ENCODE measurements at regions not wholly inside any gene's neighbourhood (a gene's known extent, or its start where the extent isn't known, plus 50 kb on each side); places are given as distances from the start of the nearest gene placed in this dataset.

DNA sequence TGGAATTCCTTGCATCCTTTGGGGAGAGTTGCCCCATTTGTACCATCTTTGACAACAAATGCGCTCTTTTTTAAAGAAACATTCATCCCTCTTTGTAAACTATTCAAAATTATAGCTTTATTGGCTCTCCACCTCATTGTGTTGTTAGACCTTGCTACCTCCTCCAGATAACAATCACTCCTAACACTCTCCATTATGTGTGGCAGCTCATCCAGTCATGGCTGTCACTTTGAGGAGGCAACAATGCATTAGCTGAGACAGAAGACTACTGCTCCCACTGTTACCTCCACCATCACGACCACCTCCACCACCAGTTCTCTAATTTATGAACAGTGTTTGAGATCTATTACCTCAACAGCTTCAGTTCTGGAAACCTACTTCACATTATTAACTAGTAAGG, 339.1 kb downstream of the FRK start:
- DNase-seq (ENCODE audit: low spot score) = no peak

DNA sequence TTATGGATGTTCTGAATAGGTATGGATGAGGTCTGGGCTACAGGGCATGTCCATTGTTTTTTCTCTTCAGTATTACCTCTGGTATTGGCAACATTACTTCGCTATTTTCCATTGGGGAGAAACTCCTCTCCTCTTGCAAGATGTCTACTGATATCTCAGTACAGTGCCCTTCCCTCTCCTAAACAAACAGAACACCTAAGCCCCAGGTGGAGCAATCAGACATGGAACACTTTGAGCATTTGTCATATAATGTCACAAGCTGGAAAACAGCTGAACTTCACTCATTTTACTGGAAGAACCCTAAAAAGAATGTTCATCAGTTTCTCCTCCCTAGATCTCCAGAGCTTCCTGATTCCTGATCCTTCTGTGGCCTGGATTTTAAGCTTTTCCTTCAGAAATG, 339.8 kb downstream of the FRK start:
- DNase-seq (ENCODE audit: low spot score) = no peak

DNA sequence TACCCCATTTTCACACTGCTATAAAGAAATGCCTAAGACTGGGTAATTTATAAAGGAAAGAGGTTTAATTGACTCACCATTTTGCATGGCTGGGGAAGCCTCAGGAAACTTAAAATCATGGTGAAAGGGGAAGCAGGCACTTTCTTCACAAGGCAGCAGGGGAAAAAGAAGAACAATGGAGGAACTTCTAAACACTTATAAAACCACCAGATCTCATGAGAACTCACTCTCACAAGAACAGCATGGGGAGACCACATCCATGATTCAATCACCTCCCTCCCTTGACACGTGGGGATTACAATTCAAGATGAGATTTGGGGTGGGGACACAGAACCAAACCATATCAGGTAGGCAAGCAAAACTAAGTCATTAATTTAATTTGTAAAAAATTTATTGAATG, 343.2 kb downstream of the FRK start:
- DNase-seq (ENCODE audit: low spot score) = no peak

DNA sequence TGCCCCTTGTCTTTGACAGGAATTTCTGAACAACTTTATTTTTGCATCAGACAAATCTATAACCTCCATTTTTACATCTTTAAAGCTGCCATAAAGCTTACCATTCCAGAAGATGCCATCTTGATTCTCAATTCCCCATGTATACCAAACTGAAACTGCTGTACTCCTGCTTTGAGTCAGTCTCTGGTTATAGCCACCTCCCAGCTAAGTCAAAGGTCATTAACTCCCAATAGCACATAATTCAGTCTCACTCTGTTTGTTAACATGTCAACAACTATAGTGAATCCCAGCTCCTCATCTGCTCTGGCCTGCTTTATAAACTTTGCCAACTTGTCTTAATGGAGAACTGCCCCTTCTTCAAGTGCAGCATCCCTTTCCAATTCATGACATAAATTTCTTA, 343.6 kb downstream of the FRK start:
- DNase-seq (ENCODE audit: low spot score) = no peak

DNA sequence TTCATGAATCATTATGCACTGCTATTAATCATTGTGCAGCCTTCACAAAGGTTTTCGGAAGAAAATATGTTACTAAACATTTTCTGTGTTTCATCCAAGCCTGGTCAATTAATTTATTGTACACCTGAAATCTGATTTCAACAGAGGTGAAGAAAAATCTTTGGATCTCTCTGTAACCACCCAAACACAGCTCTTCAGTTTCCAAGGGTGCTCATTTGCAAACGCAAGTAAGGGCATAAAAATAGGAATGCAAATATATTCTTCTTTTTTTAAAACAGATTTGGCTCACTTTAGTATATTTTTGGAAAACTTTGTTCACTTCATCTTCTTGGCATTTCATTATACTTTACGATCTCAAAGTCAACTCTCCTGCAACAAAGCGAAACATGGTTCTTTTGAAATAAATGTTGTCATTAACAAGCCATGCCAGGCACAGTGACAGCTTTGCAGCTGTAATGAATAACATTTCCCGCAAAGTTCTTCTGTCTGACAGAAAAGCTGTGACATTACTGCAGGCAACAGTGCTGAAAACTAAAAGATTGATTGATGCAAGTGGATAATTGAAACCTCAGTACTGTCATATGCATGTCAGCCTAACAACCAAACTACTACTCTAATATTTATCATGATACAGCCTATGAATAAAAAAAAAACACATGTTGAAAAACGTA, 348.3 kb downstream of the FRK start:
- DNase-seq (ENCODE audit: low spot score) = no peak

DNA sequence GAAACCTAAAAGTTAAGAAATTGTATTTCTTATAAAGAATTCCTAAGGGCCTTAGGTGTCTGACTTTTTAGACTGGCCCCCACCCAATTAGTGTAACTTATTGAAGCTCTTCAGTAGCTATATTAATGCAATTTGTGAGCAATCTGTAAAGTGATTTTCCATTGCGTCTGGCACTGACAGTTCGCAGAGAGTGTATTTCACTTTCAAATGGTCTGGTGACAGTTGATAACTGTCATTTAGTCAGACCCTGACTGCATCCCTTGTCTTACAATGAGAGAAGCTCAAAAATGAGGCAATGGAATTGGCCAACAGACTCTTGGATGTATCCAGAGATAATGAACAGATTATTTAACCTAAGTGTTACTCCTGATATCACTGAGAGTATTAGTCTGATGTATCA, 351.8 kb downstream of the FRK start:
- DNase-seq (ENCODE audit: low spot score) = no peak

DNA sequence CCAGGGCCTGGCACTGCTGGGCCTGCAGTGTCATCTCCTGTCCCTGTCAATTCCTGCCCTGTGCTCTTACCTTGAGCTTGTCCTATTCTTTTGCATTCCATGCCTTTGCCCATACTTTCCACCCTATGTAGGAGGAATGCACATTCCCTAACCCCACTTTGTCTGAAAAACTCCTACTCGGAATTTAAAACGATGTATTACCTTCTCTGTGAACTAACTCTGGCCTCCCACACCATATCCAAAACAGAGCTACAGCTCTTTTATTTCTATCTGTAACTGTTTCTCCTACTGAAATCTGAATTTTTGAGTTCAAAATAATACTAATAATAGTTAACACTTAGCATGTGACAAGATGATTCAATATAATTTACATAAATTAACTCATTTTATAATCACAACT, 353.7 kb downstream of the FRK start:
- no peak for DNase-seq (ENCODE audit: low spot score)

DNA sequence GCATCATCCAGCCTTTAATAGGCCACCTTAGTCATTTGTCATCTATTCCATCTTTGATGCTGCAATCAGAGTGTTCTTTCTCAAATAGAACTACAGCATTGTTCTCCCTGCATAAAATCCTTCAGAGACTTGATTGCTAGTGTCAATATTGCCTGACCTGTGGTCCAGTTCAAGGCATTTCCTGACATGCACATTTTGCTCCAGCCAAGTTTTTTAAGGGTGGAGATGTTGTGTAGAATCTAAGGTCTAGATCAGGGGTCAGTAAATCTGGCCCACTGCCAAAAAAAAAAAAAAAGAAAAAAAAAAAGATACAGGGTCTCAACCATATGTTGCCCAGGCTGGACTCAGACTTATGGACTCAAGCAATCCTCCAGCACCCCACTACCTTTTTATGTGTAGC, 354.4 kb downstream of the FRK start:
- DNase-seq (ENCODE audit: low spot score) = no peak

DNA sequence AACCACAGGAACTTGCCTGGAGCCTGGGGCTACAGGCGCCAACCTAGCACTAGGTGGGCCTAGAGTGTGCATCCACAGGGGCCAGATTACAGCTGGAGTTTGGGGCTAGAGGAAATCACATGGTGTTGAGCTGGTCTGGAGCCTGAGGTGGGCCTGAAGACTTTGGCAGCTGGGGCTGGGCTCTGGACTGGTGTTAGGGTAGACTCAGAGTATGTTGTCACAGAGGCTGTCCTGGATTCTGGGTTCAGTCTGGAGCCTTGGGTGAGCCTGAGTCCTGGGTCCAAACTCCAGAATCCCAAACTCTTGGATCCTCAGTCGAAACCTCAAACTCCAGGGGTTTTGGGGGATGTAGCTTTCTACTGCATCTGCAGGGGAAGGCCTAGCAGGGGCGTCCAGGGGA, 356.7 kb downstream of the FRK start:
- DNase-seq (ENCODE audit: low spot score) = no peak

DNA sequence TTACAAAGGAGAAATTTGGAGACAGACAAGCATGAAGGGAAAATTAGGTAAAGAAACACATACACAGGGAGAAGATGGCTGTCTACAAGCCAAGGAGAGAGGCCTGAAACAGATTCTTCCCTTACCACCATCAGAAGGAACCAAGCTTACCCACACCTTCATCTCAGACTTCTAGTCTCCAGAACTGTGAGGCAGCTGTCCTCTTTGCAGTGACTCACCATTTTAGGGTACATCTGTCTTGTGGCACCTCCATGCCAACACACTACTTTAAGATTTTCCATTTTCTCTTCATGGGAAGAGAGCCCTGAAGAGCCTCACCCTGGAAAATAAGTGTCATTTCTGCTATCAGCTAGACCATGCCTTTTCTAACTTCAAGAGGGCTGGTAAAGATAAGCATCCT, 369.3 kb downstream of the FRK start:
- DNase-seq (ENCODE audit: low spot score) = no peak

DNA sequence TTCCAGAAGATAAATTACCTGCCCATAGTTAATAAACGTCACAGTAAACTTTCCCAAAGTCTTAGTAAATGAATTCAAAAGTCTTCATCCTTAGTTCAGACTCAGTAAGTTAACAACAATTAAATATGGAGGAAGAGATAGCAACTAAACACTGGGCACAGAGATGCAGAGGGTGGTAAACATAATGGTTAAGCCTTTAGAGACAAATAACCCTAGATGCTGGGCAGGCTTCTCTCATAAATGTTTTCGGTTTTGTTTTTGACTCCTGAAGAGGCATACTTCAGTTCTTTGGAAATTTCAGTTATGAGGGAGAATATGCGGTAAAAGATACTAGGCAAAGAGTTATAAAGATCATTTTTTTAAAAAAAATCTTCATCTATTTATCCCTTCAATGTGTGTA, 369.8 kb downstream of the FRK start:
- no peak for DNase-seq (ENCODE audit: low spot score)

DNA sequence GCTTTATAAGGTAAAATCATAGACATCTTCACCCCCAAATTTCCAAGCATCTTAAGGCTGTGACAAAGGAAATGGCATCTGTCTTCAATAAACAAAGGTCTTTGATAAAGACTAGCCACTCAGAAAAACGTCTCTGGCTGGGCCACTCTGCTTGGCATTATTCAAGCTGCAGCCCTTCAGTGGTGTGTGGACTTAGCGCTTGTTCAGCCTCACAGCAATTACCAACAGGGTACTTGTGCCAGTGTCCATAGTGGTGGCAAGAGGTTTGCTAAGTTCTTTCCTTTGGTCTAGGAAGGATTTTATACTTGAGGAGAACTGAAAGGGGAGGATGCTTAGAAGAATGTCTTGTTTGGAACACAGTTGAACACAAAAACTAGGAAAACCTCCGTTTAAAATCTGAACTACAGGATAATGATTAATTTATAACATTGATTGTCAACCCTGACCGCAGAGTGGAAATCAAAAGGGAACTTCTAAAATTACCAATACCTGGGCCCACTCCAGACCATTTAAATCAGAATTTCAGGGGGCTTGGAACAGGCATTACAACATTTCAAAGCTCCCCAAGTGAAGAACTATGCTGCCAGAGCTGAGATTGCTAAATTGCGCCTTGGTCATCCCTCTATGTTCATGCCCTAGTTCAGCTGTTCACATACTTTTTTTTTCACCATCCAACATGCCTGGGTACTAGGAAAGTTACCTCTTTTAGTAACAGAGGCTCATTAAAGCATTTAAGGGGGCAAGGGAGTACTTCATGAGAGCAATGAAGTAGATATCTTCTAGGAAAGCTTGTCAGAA, 378.5 kb downstream of the FRK start:
- DNase-seq (ENCODE audit: low spot score) = no peak

DNA sequence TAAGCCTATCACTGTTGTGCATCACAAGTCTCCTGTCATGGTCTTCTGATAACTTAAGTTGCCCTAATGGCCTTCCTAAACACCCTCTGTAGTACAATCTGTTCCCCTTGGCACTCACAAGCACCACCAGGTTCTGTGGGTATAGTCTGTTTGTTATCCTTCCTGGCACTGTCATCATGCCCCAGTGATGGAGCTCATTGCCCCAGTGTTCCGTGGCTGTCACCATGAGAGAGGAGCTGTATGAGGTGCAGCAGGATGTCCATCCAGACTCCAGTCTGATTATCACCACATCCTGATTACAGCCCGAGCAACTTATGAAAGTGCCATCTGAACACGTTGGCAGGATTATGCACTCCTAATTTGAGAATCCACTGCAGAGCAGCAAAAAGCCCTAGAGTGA, 380.1 kb downstream of the FRK start:
- no peak for DNase-seq (ENCODE audit: low spot score)

DNA sequence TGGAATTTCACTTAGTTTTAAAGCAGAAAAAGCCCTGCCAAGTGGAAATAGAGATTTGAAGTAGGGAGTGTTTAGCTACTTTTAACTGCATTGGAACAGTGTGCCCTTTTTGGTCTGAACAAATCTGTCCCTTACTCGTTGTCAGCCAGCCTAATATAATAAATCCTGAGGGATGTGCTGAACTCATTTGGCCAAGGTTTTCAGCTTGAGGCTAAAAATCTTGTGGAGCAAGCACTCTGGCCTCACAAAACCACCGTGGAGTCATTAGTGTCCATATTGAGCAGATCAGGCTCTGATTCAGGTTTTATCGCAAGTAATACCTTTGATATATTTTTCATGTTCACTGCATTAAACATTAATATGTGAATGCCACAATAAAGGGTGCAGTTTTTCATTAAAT, 383.5 kb downstream of the FRK start:
- no peak for DNase-seq (ENCODE audit: low spot score)

DNA sequence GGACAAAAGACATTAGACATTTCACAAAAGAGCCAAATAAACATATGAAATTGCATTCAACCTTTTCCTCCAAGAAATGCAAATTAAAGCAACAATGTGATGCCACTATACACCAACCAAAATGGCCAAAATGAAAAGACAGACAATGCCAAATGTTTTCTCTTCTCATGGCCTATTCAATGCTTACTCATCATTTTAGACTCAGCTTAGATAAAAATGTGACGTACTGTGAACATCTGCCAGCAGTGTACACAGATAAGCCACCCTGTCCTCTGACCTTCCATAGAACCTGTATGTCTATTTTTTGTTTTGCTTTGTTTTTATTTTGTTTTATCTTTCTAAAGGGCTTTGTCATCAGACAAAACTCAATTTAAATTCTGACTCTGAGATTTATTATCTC, 385.2 kb downstream of the FRK start:
- DNase-seq (ENCODE audit: low spot score) = no peak

DNA sequence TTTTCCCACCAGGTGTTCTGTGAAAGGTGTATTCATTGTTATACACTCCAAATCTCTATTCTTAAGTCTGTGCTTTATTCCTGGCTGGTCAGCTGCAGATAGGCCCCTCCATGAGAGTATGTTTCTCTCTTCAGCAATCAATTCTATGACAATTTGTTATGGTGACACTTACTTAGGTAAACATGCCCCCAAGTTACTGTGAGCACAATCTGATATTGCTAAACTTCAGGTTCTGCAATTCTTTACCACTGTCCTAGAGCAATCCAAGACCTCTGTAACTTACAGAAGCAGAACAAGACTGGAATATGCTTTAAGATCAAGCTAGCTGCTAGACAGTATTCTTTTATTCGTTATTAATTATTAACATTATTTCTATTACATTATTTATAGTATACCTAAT, 391.9 kb downstream of the FRK start:
- DNase-seq (ENCODE audit: low spot score) = no peak

DNA sequence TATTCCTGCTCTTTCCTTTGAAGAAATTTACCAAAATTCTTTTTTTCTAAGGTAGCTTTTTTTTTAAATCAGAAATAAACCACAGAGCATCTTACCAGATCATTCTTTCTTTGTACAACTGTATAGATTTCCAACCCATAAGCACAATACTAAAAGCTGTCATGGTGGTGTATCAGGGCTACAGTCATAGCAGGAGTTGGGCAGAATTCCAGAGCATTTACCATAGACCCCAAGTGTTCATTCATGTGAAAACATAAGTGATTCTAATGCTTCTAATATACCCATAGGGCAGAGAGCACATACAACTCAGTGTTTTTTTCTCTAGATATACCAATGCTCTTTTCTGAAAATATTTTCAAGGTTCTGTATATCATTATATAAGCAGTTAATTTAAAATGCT, 392.5 kb downstream of the FRK start:
- DNase-seq (ENCODE audit: low spot score) = no peak

DNA sequence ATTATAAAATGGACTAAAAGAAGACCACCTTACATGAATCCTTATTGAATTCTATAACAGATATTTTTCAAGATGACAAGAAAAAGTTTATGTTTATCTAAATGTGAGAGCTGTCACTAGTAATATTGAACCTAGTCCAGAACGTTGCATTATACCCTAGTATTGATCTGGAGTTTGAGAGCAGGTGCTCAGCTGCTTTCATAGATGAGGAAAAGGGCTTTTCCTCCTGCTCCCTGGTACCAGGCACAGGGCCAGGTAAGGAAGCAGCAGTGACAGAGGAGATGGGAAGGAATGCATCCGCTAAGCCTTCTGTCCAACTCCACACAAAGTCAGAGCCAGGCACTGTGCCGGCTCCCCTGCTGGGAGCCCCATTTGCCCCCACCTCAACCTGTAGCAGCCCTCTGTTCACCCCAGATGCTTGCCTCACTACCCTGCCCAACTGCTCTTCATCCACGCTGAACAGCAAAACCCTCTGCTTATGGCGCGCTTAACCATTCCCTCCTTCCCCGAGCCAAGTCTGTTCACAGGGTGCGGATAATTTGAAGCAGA, 393.1 kb downstream of the FRK start:
- no peak for DNase-seq (ENCODE audit: low spot score)

DNA sequence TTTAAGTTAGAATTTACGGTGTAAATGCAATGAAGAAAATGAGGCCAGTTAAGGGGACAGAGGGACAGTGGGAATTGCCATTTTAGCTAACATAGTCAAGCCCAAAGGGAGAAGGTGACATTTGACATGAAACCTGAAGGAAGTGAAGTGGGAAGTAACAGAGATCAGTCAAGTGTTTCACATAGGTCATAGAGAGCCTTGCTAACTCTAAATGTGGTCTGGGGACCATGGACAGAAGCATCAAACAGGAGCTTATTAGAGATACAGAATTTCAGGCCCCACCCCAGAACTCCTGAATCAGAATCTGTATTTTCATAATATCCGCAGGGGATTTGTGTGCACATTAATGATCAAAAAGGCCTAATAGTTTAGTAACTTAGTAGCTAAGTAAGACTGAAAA, 393.7 kb downstream of the FRK start:
- no peak for DNase-seq (ENCODE audit: low spot score)

DNA sequence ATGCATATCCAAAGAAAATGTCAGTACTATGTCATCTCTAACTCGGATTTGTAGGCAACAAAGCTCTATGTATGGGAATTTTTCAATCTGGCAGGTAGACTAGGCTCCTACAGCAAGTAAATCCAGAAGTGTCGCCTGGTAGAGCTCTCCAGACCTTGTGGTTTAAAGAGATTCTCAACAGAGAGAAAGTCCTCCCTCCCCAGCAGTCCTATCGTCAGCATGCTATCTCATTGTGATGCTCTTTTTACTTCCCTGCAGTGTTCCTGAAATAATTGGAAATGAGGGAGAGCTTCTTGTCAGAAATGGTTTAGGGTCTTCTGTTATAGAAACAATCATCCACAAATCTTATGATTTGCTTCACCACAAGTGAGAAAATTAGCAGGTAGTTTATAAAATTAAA, 395.4 kb downstream of the FRK start:
- no peak for DNase-seq (ENCODE audit: low spot score)

DNA sequence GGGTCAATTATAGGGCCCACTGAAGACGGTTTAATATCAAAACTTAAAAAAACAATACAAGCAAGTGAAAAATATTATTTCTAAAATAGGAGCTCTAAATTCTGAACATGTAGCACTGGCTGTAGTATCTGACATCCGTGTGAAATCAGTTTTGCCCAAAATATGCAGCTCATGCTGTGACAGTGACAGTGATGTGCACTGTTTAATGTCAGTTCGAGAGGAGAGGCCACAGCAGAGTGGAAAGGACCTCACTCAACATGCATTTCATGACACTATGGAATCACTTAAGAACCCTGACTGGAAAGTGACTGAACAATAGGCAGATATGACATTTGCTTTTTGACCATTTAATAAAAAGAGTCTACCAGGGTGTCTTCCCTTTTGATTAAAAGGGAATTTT, 397.0 kb downstream of the FRK start:
- no peak for DNase-seq (ENCODE audit: low spot score)

DNA sequence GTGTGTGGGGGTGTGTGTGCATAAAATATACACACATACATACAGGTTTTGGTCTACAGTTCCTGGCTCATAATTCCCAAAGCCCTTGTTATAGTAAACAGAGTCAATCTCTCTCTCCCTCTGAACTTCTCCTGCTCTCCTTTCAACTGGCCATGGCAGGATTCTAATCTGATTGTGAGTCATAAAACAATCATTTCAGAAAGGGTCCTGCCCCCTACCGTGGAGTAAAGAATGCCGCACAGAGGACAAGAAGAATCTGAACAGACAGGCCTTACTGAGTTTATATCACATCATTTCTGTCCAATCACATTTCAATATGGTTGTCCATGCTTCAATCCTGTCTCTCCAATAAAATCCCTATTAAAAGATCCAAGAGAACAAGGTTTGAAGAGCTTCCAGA, 416.9 kb downstream of the FRK start:
- no peak for DNase-seq (ENCODE audit: low spot score)

DNA sequence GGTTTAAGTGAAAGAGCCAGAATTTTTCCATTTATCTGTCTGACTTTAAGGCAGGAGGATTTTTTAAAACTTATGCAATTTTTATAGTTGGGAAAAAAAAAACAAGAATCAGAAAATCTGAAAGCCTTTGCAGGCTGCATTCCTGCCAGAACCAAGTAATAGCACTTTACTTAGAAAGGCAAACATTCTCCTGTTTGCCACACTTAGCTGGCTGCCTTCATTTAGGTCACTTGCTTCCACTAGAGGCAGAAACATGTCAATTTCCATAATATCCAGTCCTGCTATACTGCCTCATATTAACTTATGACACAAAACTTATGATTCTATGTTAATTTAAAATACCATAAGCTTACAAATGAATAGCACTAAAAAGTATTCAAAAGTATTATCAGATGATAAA, 425.8 kb downstream of the FRK start:
- DNase-seq (ENCODE audit: low spot score) = no peak

Data from mesenteric fat pad (tissue), 1 donor.